Muscle layer of colon (tissue), 2 donors: ENCODE measurements at regions not wholly inside any gene's neighbourhood (a gene's known extent, or its start where the extent isn't known, plus 50 kb on each side); places are given as distances from the start of the nearest gene placed in this dataset.
"Not testable (repeated sequence)": the region's sequence is repeated elsewhere in the genome, so short reads cannot be mapped to it uniquely, and the experiment has no call there.

Experiments used
- H3K27ac ChIP-seq: one replicate; pipeline ENCODE4 v1.7.0; 2013; ENCODE audit warnings: low read depth, mild to moderate bottlenecking, low read length, moderate library complexity
- H3K27me3 ChIP-seq, 2 donors: one replicate each; pipeline ENCODE4 v1.7.0; 2013; ENCODE audit warnings: low read length in 2 of 2, mild to moderate bottlenecking in 2 of 2; ENCODE audit not compliant: insufficient read depth in 2 of 2, control insufficient read depth in 1 of 2
- H3K36me3 ChIP-seq: one replicate; pipeline ENCODE4 v1.7.0; 2013; ENCODE audit warnings: mild to moderate bottlenecking, low read length; ENCODE audit not compliant: insufficient read depth
- H3K4me1 ChIP-seq: one replicate; pipeline ENCODE4 v1.7.0; 2013; ENCODE audit warnings: mild to moderate bottlenecking, low read length; ENCODE audit not compliant: insufficient read depth
- H3K4me3 ChIP-seq, 2 donors: one replicate each; pipeline ENCODE4 v1.7.0; 2013; ENCODE audit warnings: low read length in 2 of 2, low read depth in 1 of 2, mild to moderate bottlenecking in 1 of 2, moderate library complexity in 1 of 2
- H3K9ac ChIP-seq: one replicate; pipeline ENCODE4 v1.7.0; 2013; ENCODE audit warnings: low read length
- H3K9me3 ChIP-seq: one replicate; pipeline ENCODE4 v1.7.0; 2013; ENCODE audit warnings: mild to moderate bottlenecking, low read length
- donor health status: abdominal sarcoma.
- donor health status: Adenocarcinoma of cecum.

DNA sequence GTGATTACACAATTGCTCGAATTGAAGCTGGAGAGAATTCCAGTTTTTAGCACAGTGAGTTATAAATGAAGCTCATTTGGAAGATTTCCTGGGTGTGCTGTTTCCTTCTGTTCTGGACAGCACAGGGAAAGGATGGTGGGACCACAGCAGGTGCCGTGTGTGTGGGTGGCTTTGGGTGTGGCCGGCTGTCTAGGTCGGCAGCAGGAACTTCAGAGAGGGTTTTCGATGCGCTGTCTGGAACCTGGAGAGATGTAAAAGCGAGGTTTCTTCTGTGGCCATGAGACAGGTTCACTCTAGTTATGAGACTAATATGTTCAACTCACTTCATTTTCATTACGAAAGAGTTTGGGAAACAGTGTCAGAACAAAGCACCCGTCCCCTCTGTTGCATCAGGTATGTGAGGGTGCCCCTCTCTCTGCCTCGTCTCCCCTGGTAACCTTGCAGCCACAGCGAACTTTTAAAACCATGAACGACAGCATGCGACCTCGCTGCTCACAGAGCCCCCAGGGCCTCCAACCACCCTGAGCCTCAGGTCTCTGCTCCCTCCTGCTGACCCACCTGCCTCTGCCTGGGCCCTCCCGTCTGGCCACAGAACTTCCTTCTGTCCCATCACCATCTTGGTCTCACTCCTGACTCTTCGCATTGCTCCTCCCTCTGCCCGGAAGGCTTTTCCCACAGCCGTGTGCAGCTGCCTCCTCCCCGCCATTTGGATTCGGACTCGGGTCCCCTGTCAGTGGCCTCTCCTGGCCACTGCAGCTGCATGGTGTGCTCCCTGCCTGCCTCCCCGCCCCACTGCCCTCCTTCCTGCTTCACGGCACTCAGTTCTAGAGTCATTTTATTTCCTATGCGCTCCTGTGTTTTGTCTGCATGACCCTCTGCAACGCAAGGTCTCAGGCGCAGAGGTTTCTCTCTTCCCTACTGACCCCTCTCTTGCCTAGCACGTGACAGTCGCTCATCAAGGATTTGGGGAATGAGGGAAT lies 151.2 kb downstream of the NDUFA10 start:
- no peak overlapping the region for H3K27ac ChIP-seq
- no peaks in the 10 kb centered on the region for H3K36me3 ChIP-seq
- H3K9ac ChIP-seq, result no peak overlapping the region
- H3K27me3 ChIP-seq, result no peaks in the 10 kb centered on the region
- no peak overlapping the region for H3K4me3 ChIP-seq
- no peaks in the 10 kb centered on the region for H3K4me1 ChIP-seq
- no peaks in the 10 kb centered on the region for H3K9me3 ChIP-seq

GRCh38 chr2:239871481-239872435 lies 153.4 kb downstream of the NDUFA10 start:
- no peak overlapping the region for H3K9ac ChIP-seq

DNA sequence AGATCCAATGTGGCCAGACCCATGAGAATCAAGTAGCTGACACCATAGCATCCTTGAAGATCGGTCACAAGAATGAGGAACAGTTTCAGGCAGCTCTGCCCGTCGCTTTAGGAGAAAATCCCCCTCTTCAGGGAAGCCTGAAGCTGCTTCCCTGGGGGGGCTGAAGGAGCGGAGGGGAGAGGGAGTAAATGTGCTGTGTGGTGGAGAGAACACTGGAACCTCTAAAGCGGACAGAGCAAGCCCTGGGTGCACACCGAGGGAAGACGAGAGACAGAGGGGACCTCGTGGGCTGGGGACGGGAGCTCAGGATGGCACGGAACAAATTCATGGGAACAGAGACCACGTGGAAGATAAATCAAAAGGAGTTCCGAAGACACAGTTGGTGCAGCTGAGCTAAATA lies 154.3 kb downstream of the NDUFA10 start:
- no peaks in the 10 kb centered on the region for H3K4me1 ChIP-seq
- no peak overlapping the region for H3K9ac ChIP-seq
- H3K4me3 ChIP-seq, result no peak overlapping the region
- H3K27ac ChIP-seq, result no peak overlapping the region
- H3K27me3 ChIP-seq, result no peaks in the 10 kb centered on the region
- H3K36me3 ChIP-seq, result no peaks in the 10 kb centered on the region
- H3K9me3 ChIP-seq, result no peaks in the 10 kb centered on the region

More at GRCh38 chr2:239871481-239872435, 153.4 kb downstream of the NDUFA10 start:
- no peaks in the 10 kb centered on the region for H3K27me3 ChIP-seq
- no peaks in the 10 kb centered on the region for H3K4me1 ChIP-seq
- H3K4me3 ChIP-seq, result no peak overlapping the region
- H3K36me3 ChIP-seq, result no peaks in the 10 kb centered on the region
- H3K9me3 ChIP-seq, result no peaks in the 10 kb centered on the region
- no peak overlapping the region for H3K27ac ChIP-seq

- no peaks in the 10 kb centered on the region for H3K27me3 ChIP-seq
- H3K4me3 ChIP-seq, result no peak overlapping the region
- no peak overlapping the region for H3K27ac ChIP-seq
- no peaks in the 10 kb centered on the region for H3K9me3 ChIP-seq
- H3K4me1 ChIP-seq, result no peaks in the 10 kb centered on the region
- no peaks in the 10 kb centered on the region for H3K36me3 ChIP-seq
- H3K9ac ChIP-seq, result no peak overlapping the region
These were observed 154.9 kb downstream of the NDUFA10 start for GRCh38 chr2:239870276-239870675.

DNA sequence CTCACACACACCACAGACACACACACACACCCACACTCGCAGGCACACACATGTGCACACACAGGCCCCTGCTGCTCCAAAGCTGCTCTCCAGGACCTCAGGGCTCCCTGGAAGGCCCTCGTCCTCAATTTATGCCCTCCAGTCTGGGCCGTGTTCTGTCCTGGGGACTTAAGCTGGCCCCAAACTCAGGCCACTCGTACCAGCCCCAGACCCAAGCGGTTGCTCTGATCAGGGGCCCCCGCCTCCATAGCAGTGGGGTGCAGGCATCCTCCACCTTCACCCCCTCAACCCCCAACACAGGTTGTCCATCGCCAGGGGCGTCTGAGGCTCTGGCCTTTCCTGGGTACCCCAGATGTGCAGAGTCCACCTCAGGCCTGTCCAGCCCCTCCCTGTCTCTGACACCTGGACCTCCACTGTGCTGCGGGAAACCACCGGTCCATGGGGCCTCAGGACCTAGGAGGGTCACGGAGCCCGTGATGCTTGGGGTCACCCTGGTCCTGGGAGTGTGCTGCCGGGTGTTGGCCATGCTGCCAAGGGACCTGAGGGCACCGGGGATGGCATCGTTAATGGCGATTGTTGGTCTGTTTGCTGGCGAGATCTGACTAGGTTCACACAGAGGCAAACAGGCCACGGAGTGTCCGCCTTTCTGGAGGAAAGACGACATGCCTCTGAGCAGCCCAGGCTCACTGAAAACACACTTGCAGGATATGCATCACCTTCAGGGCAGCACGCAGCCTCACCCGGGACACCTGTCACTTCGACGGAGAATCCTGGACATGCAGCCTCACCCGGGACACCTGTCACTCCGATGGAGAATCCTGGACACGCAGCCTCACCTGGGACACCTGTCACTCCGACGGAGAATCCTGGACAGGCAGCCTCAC lies 155.6 kb downstream of the NDUFA10 start:
- no peaks in the 10 kb centered on the region for H3K36me3 ChIP-seq
- H3K4me3 ChIP-seq, result no peak overlapping the region
- H3K27me3 ChIP-seq, result no peaks in the 10 kb centered on the region
- no peaks in the 10 kb centered on the region for H3K9me3 ChIP-seq
- no peak overlapping the region for H3K27ac ChIP-seq
- H3K4me1 ChIP-seq, result no peaks in the 10 kb centered on the region
- no peak overlapping the region for H3K9ac ChIP-seq

DNA sequence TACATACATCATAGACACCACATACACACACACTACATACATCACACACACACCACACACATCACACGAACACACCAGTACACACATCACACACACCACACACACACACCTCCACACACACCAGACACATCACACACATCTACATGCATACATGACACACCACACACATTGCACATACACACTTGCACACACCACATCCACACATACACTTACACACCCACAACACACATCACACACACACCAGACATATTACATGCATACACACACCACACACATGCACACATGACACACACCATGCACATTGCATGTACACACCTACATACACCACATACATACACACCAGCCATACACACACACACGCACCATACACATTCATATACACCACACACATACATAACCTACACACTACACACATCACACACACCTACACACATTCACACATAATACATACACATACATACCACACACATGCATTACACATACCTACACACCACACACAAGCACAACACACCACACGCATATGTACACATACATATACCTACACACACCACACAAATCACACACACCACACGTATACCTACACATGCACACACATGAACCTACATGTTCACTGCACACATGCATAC lies 156.5 kb downstream of the NDUFA10 start:
- Histone ChIP-seq H3K9me3 (no peaks in the 10 kb centered on the region), H3K27ac (no peak overlapping the region), H3K9ac (no peak overlapping the region), H3K27me3 (no peaks in the 10 kb centered on the region), H3K4me1 (no peaks in the 10 kb centered on the region), H3K4me3 (no peak overlapping the region), H3K36me3 (no peaks in the 10 kb centered on the region)

DNA sequence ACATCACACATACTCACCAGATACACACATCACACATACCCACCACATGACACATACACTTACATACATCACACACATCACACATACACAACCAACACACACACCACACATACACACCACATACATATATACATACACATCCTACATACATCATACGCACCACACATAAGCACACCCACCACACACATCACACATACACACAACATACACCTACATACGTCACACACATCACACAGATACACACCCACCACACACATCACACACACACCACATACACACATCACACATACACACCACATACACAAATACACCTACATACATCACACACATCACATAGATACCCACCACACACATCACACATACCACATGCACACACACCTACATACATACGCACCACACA lies 158.4 kb downstream of the NDUFA10 start:
- H3K36me3 ChIP-seq, result no peaks in the 10 kb centered on the region
- no peaks in the 10 kb centered on the region for H3K9me3 ChIP-seq
- H3K4me1 ChIP-seq, result no peaks in the 10 kb centered on the region
- no peak overlapping the region for H3K27ac ChIP-seq
- no peaks in the 10 kb centered on the region for H3K27me3 ChIP-seq
- H3K9ac ChIP-seq, result no peak overlapping the region
- no peak overlapping the region for H3K4me3 ChIP-seq

- no peak overlapping the region for H3K4me3 ChIP-seq
- no peaks in the 10 kb centered on the region for H3K27me3 ChIP-seq
- H3K4me1 ChIP-seq, result no peaks in the 10 kb centered on the region
- no peaks in the 10 kb centered on the region for H3K9me3 ChIP-seq
- H3K36me3 ChIP-seq, result no peaks in the 10 kb centered on the region
- H3K27ac ChIP-seq, result no peak overlapping the region
- H3K9ac ChIP-seq, result no peak overlapping the region
These were observed 158.8 kb downstream of the NDUFA10 start for GRCh38 chr2:239866350-239866749.

DNA sequence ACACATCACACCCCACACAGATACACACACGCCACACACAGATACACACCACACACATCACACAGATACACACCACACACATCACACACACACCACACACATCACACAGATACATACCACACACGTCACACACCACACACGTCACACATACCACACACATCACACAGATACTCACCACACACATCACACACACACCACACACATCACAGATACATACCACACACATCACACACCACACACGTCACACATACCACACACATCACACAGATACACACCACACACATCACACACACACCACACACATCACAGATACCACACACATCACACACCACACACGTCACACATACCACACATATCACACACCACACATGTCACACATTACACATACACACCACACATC lies 159.3 kb downstream of the NDUFA10 start:
- not testable (repeated sequence) for H3K36me3 ChIP-seq, H3K27ac ChIP-seq, H3K4me1 ChIP-seq, H3K9me3 ChIP-seq, H3K27me3 ChIP-seq, H3K9ac ChIP-seq, H3K4me3 ChIP-seq

GRCh38 chr2:239865059-239865639 lies 160.0 kb downstream of the NDUFA10 start:
- H3K27me3 ChIP-seq, result no peaks in the 10 kb centered on the region
- H3K36me3 ChIP-seq, result no peaks in the 10 kb centered on the region
- H3K9me3 ChIP-seq, result no peaks in the 10 kb centered on the region
- no peak overlapping the region for H3K4me3 ChIP-seq
- H3K27ac ChIP-seq, result no peak overlapping the region
- H3K9ac ChIP-seq, result no peak overlapping the region
- no peaks in the 10 kb centered on the region for H3K4me1 ChIP-seq
